ENCODE measurements at regions not wholly inside any gene's neighbourhood (a gene's known extent, or its start where the extent isn't known, plus 50 kb on each side); places are given as distances from the start of the nearest gene placed in this dataset.

- no peak for TF ChIP-seq CTCF (conservative IDR thresholded peaks at IDR 0.05; ENCODE audit: low read length)
- TF ChIP-seq EZH2phosphoT487 (IDR thresholded peaks at IDR 0.05; ENCODE audit: borderline replicate concordance, low read depth, low read length) = no peak
These were observed 862.5 kb downstream of the KCNMA1 start for GRCh38 chr10:76774987-76775603.
